Midbrain (tissue), 1 donor: ENCODE measurements at regions not wholly inside any gene's neighbourhood (a gene's known extent, or its start where the extent isn't known, plus 50 kb on each side); places are given as distances from the start of the nearest gene placed in this dataset.

Experiments
- DNase-seq: peaks from one replicate; lab custom pipeline; 2025; lab: John Stamatoyannopoulos, UW

DNA sequence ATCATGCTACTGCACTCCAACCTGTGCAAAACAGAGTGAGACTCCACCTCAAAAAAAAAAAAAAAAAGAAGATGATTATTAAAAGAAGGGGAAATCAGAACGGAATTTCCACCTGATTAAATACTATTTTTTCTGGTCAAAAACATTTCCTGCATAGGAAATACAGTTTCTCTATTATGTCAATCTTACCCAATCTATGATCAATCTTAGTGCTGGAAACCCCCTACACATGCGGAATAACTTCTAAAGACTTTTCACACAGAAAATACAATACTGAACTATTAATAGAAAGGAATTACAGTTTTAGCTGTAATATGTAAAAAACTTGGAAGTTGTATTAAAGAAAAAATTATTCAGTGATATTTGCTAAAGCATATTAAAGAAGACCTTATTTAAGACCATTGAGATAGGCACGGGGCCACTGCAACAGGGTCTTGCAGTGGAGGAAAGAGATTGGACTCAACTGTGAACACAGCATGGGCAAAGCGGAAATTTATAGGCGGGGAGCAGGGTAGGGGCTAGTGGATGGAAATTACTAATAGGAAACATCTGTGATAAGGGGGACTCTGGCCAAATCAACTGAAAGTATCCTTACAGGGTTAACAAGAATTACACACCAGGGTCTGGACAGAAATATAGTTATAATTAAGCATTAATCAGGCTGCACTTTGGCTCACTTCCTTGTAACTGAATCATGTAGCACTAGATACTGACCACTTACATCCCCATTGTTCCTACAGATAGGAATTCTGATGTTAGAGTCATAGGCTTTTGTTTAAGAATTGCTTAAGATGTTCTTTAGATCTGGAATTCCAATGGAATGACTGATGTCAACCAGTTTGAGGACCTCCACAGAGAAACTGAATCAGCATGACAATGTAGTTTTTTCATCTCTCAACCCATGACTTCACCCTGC, 411.5 kb upstream of the DDI1 start:
- DNase-seq = no peak

DNA sequence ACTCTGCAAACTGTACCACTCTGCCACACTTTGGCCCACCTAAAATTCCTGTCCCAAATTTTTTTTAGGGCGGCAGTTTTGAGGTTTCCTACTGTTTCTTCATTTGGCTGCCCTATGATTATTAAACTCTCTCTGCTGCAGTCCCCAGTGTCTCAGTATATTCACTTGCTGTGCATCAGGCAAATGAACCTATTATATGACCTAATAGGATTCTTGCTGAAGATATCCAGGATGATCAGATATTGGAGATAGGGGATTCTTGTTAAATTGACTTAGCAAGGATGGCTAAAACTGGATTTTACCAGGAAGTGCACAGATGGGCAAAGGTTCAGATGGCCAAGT, 410.8 kb upstream of the DDI1 start:
- no peak for DNase-seq

- no peak for DNase-seq
Measured at GRCh38 chr11:103628121-103628520, 408.3 kb upstream of the DDI1 start.

GRCh38 chr11:103631841-103632240, 404.6 kb upstream of the DDI1 start:
- no peak for DNase-seq

DNA sequence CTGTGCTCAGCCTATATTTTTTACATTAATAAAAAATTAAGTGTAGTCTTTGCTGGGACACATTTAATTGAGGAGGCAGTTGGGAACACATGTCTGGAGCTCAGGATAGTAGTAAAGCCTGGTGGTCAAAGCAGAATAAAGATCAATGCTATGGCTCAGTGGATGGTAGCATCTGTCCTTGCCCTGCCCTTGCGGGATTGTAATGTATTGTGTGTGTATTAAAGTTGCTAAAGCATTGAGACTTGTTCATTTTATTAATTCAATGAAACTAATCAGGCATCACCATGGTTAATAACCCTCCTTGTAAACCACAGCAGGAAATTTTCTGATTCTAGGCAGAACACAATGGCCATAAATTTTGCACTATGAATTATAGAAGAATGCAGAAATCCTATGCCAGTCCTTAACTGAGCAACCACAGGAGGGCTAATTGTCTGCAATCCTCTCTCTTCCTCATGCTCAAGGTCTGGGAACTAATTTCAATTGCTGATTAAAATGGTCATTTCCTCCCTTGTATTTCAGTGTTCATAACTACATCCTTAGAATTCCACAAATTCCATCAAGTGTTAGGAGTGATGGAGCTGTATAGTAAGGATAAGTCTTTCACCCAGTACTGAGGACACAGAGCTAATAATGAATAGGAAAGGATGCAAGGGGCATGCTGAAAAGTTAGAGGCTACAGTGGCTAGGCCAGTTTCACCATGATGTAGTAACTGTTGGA, 403.2 kb upstream of the DDI1 start:
- DNase-seq = no peak

DNA sequence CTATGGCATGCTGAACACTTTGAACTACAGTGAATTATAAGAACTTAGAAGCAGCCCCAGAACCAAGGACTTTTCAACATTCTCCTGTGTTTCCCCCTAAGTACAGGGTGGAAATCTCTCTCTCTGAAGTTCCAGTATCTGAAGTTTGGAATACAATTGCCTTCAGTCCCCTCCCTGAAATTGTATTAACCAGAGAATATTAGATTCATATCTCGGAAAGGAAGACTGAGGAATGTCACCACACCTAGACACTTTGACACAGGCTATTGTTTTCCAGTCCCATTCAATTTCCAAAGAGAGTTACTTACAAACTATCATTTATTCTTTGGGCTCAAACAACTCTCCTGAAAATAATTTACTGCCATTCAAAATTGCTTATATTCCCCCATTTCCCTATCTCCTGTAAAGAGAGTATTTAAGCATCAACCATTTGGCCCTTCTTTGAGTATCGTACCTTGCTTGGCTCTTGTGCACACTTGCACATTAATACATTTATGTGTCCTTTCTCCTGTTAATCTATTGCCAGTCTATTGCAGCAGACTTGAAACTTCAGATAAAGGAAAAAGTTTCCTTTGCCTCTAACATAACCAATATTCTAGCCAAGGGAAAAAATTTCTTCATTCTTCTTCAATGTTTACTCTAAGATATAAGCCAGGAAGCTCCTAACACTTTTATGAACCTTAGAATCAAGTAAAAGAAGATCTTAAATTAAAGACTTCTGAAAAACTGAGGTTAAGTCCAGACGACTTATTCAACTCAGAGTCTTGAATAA, 402.4 kb upstream of the DDI1 start:
- no peak for DNase-seq

DNA sequence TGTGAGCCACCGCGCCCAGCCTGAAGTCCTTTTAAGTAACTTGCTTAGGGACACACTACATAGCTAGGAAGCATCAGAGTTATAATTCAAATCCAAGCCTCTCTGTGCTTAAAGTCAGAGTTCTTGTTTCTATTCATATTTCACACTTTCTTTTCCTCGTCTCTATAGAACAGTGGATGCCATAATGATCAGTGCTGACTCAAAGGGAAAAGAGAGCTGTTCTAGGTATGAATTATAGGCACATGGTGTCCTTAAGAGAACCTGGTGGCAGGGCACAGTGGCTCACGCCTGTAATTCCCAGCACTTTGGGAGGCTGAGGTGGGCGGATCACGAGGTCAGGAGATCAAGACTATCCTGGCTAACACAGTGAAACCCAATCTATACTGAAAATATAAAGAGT, 400.2 kb upstream of the DDI1 start:
- no peak for DNase-seq

GRCh38 chr11:103637295-103637694, 399.1 kb upstream of the DDI1 start:
- DNase-seq = no peak

DNA sequence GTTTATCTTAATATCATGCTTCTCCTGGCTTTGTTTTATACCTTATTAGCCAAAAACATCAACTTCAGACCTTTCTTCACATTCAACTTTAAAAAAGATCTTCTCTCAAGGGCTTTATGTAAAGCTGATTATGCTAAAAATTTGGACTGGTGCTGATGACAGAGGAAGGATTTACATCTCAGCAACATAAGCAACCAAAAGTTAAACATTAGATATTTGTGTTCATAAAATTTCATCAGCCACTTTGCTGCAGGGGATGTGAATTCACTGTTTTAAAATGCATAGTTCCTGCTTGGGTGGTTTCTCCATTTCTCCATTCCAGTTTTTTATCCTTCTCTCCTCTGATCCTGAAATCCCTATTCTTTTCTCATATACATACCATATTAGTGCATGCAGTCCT, 398.6 kb upstream of the DDI1 start:
- DNase-seq = no peak

- DNase-seq = no peak
Measured at GRCh38 chr11:103644676-103645075, 391.8 kb upstream of the DDI1 start.

DNA sequence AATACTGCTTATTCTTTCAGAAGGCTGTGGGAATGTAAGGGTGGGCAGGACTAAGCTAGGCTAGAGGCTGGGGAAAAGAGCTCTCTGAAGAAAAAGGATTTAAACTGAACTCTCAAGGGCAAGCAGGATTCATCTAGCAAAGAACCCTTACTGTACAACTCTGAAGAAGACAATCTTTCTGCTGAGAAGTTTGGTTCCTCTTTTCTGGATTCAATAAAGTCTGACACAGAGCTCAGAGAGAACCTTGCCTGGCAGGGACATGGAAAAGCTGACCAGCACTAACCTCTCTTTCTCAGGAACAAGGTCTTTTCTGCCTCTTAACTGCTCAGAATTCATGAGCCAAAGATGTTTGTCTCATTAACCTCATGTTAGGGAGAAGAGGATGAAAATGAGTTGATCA, 388.4 kb upstream of the DDI1 start:
- no peak for DNase-seq

DNA sequence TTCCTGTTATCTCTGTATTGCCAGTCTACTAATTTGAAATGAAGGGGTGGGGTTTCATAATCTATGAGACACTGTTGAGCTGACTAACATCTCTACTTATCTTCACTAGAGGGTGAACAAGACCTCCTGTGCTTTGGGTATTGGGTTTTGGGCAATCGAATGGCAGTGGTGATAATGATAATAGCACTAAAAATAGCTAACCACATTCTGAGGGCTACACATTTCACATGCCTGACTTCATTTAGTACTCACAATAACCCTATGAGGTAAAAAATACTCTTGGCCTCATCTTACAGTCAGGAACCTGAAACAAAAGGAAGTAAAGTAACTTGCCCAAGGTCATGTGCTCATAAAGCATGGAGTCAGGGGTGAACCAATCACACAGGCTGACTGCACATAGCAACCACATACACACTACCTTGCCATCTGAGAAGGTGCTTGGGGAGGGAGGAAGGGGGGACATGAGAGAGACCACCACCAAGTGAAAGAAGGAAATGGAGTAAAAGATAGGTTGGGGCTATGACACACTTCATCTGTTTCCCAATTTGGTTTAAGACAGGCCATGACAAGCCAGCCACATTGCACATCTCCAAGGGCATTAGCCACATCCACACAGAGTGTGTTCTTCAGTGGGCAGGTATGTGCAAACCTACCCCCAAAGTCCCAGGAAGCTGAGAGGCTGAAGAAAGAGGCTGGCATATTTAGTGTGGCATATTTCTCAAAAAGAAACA, 387.6 kb upstream of the DDI1 start:
- no peak for DNase-seq

- DNase-seq = no peak
Measured at GRCh38 chr11:103649401-103649895, 387.0 kb upstream of the DDI1 start.

DNA sequence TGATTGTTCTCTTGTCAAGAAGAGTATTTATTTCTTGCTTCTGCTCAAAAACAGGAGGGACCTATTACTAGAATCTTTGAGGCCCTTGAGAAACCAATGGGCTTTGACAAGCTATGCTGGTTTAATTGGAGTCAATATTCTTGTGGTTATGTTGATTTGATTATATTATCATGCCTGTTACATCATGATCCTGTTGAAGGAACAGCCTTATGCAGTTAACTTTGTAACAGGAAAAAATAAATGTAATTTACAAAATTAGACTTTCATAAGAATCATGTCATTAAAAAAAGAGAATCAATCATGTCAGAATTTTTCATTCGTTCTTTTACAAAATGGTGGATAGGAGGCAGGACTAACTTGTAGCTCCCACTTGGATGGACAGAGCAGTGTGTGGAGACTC, 386.1 kb upstream of the DDI1 start:
- no peak for DNase-seq

GRCh38 chr11:103651341-103651998, 385.0 kb upstream of the DDI1 start:
- no peak for DNase-seq

DNA sequence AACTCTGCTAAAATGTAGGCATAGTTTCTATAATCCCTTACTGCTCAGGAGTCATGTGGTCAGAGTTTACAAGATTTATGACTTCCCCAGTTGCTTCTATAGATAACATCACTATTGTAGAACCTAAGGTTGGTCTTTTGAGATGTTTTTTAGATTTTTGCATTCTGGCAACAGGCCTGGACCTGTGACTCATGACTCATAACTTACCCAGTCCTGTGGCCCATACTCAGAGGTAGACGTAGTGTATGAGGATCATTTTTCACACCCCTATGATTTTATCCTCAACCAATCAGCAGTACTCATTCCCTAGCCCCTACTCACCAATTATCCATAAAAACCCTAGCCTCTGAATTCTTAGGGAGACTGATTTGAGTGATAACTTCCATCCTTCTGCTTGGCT, 384.4 kb upstream of the DDI1 start:
- DNase-seq = no peak

GRCh38 chr11:103656382-103656781, 380.1 kb upstream of the DDI1 start:
- DNase-seq = no peak

DNA sequence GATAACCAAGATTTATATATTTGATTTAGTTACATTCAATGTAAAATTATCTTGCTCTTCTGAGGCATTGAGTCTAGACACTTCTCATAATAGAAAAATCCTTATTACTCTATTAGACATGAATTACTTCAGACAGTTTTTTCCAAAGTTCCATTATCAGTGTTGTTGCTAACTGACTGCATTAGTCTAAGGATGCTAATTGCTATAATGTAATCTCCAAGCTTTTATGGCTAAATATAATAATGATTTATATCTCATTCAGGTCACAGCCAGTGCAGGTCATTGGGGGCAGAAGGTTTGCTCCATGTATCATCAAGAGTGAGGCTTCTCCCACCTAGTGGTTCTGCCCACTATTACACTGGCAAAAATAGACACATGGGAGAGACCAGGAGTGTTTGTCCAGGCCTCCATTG, 377.2 kb upstream of the DDI1 start:
- DNase-seq = no peak

- DNase-seq = no peak
Measured at GRCh38 chr11:103659743-103660142, 376.7 kb upstream of the DDI1 start.

DNA sequence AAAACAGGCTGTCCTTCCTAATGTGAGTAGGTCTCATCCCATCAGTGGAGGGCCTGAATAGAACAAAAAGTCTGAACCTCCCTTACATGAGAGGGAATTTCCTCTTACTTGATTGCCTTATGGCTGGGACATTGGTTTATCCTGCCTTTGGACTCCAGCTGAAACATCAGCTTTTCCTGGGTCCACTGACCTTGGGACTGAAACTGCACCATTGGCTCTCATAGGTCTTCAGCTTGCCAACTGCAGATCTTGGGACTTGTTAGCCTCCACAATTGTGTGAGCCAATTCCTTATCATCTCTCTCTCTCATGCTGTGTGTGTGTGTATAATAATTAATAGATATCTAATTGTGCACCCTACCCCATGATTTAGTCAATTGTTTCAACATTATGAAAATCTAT, 375.3 kb upstream of the DDI1 start:
- DNase-seq = no peak

DNA sequence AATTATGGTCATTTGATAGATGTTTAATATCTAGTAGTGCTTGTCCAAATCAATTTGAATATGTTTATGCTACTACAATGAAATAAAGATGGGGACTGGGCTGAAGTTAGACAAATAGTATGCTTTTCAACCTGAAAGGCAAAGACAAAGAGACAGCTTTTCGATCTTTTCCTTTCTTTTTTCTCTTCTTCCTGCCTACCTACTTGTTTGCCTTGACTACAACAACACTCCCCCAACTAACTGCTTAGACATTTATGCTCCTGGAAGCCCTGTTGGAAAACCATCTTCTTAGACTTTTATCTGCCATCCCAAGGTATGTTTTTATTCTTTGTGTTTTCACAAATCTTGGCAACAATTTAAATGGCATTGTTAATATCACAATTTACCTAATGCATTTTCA, 374.4 kb upstream of the DDI1 start:
- DNase-seq = no peak
